Right renal cortex interstitium (tissue), 3 donors: ENCODE measurements at regions not wholly inside any gene's neighbourhood (a gene's known extent, or its start where the extent isn't known, plus 50 kb on each side); places are given as distances from the start of the nearest gene placed in this dataset.
A peak's percentile ranks its signal among the peaks of the same experiment; 100 is the strongest.
"Not testable (repeated sequence)": the region's sequence is repeated elsewhere in the genome, so short reads cannot be mapped to it uniquely, and the experiment has no call there.

Experiments
- DNase-seq, 3 donors: peaks; one replicate each; pipeline ENCODE4 v3.0.0-alpha.2; 2013; ENCODE audit warnings: low read depth in 3 of 3, low spot score in 2 of 3

DNA sequence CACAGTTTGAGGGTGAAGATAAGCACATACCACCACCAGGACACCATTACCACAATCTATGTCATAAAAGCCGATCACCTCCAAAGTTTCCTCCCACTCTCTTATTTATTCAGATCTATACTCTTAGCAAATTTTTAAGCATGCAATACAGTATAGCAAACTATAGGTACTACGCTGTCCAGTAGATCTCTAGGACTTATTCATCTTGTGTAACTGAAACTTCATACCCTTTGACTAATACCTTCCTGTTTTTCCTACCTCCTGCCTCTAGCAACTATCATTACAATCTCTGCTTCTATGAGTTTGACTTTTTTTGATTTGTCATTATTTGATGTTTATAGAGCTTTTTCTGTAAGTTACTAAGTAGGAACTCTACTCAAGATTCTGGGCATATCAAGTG lies 84.5 kb upstream of the MANSC4 start:
- no peak for DNase-seq

DNA sequence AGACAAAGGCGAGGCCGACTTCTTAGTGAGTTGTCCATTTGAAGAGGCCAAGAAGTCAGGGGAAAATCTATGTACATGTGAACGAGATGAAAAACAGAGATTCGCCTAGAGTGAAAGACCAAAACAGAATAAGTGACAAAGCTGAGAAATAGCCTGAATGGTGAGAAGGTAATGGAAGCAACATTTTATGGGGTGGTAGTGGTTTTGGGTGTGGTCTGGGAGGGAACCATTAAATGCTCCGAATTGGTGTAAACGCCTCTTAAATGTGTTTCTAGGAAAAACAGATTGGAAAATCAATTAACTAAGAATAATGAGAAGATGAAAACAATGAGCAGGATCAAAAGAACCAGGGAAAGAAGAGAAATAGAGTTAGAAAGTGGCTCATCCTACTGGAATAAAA lies 83.8 kb upstream of the MANSC4 start:
- no peak for DNase-seq

DNA sequence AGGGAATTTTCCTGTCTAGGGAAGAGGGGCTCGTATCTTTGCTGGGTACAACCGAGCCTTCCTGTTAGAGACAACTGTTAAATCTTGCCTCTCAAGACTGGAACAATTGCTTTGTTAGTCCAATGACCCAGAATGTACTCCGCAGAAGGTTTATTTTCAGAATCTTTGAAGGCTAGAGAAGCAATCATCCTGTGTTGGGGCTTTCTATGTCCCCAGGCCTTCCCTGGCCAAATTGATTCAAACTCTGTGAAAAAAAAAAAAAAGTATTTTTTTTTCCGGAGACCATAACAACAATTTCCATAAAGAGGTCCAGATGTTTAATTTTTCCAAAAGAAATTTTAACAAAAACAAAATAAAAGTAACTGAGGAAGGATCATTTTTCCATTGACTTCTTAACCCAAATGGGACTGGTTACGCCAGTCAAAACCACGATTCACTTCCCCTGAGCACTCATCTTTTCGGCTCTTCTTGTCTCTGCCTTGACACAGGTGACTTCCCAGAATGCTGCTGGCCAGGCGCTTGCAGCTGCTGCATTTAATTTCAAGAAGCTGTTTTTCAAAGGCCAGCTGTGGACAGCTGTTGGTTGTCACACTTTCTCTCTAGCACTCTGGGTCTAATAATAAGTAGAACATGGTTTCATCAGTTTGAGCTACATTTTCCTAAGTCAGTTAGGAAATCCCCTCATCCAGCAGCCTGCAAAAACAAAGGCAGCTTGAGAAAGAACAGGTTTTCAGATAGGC lies 81.6 kb upstream of the MANSC4 start:
- DNase-seq, result peak; percentile 44 to 60 (median 45)

DNA sequence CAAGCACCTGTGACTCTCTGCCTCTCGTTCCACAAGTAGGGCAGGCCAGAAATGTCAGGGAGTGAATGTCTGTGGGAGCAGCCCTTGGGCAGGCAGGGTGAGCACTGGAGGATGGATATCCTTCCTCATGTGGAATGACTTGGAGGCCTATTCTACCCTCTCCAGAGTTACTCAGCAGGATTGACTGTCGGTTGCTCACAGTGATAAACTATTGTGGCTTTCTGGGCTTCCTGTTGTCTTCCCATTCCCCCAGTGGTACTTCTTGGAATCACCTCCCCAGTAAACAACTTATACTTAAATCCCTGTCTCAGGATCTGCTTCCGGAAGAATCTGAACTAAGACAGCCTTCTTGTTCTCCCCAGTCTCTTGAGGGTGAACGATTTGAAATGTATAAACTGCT lies 79.6 kb upstream of the MANSC4 start:
- no peak for DNase-seq

DNA sequence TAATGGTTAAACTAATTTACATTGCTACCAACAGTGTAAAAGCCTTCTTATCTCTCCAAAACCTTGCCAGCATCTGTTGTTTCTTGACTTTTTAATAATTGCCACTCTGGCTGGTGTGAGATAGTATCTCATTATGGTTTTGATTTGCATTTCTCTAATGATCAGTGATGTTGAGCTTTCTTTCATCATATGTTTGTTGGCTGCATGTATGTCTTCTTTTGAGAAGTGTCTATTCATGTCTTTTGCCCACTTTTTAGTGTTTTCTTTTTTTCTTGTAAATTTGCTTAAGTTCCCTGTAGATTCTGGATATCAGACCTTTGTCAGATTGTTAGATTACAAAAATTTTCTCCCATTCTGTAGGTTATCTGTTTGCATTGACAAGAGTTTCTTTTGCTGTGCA lies 77.0 kb upstream of the MANSC4 start:
- DNase-seq, result not testable (repeated sequence)

DNA sequence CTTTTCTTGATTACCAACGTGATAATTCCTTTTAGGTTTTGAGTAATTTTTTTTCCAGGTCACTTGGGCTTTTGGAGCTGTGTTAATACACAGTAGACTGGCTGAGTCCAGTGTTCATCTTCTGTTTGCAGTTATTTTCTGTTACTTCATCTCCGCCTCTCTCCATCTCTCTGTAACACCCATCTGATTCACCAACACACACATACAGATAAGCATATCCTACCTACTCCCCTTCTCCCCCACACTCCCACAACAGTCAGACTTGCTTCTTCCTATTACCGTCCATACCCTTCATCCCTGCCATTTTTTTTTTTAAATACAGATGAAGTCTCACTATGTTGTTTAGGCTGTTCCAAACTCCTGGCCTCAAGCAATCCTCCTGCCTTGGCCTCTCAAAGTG lies 72.7 kb upstream of the MANSC4 start:
- DNase-seq, result no peak
